ENCODE measurements at regions not wholly inside any gene's neighbourhood (a gene's known extent, or its start where the extent isn't known, plus 50 kb on each side); places are given as distances from the start of the nearest gene placed in this dataset.

DNA sequence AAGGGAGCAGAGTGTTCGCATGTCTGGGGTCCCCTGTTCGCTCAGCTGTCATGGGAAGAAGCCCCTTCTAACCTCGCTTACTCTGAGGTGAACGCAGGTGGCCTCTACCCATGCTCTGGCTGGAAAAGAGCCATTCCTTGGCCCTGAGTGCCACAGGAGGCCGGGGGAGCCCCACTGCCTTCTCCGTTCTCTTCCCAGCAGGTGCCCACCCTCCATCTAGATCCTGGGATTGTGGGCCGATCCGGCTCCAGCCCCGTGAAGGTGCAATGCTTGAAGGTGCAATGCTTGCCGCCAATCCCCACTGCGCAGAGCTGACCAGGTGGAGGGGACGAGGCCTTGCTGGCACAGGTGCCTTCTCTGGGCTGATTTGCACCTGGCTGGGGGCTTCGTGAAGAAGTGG, 95.4 kb downstream of the MRPL36 start:
- TF ChIP-seq EZH2 (IDR thresholded peaks at IDR 0.05; ENCODE audit: borderline replicate concordance, control insufficient read depth, low read depth, low read length) (no peak), POLR2A (IDR thresholded peaks at IDR 0.05; ENCODE audit: low read depth, low read length) (no peak), GABPA (IDR thresholded peaks at IDR 0.05; ENCODE audit: low read depth) (no peak), ATF7 (IDR thresholded peaks at IDR 0.05; ENCODE audit: low read depth) (no peak), KAT2A (conservative IDR thresholded peaks at IDR 0.05; ENCODE audit: control insufficient read depth, low read depth, low read length) (no peak)
- TF ChIP-seq, protein P1, sequence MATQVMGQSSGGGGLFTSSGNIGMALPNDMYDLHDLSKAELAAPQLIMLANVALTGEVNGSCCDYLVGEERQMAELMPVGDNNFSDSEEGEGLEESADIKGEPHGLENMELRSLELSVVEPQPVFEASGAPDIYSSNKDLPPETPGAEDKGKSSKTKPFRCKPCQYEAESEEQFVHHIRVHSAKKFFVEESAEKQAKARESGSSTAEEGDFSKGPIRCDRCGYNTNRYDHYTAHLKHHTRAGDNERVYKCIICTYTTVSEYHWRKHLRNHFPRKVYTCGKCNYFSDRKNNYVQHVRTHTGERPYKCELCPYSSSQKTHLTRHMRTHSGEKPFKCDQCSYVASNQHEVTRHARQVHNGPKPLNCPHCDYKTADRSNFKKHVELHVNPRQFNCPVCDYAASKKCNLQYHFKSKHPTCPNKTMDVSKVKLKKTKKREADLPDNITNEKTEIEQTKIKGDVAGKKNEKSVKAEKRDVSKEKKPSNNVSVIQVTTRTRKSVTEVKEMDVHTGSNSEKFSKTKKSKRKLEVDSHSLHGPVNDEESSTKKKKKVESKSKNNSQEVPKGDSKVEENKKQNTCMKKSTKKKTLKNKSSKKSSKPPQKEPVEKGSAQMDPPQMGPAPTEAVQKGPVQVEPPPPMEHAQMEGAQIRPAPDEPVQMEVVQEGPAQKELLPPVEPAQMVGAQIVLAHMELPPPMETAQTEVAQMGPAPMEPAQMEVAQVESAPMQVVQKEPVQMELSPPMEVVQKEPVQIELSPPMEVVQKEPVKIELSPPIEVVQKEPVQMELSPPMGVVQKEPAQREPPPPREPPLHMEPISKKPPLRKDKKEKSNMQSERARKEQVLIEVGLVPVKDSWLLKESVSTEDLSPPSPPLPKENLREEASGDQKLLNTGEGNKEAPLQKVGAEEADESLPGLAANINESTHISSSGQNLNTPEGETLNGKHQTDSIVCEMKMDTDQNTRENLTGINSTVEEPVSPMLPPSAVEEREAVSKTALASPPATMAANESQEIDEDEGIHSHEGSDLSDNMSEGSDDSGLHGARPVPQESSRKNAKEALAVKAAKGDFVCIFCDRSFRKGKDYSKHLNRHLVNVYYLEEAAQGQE (IDR thresholded peaks at IDR 0.05; ENCODE audit: low read depth, low read length), result no peak
- TF ChIP-seq, protein P2, sequence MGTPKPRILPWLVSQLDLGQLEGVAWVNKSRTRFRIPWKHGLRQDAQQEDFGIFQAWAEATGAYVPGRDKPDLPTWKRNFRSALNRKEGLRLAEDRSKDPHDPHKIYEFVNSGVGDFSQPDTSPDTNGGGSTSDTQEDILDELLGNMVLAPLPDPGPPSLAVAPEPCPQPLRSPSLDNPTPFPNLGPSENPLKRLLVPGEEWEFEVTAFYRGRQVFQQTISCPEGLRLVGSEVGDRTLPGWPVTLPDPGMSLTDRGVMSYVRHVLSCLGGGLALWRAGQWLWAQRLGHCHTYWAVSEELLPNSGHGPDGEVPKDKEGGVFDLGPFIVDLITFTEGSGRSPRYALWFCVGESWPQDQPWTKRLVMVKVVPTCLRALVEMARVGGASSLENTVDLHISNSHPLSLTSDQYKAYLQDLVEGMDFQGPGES (IDR thresholded peaks at IDR 0.05), result no peak
- TF ChIP-seq, protein P3, sequence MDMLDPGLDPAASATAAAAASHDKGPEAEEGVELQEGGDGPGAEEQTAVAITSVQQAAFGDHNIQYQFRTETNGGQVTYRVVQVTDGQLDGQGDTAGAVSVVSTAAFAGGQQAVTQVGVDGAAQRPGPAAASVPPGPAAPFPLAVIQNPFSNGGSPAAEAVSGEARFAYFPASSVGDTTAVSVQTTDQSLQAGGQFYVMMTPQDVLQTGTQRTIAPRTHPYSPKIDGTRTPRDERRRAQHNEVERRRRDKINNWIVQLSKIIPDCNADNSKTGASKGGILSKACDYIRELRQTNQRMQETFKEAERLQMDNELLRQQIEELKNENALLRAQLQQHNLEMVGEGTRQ (IDR thresholded peaks at IDR 0.05; ENCODE audit: borderline replicate concordance, low read depth, low read length), result no peak
- TF ChIP-seq, protein P4, sequence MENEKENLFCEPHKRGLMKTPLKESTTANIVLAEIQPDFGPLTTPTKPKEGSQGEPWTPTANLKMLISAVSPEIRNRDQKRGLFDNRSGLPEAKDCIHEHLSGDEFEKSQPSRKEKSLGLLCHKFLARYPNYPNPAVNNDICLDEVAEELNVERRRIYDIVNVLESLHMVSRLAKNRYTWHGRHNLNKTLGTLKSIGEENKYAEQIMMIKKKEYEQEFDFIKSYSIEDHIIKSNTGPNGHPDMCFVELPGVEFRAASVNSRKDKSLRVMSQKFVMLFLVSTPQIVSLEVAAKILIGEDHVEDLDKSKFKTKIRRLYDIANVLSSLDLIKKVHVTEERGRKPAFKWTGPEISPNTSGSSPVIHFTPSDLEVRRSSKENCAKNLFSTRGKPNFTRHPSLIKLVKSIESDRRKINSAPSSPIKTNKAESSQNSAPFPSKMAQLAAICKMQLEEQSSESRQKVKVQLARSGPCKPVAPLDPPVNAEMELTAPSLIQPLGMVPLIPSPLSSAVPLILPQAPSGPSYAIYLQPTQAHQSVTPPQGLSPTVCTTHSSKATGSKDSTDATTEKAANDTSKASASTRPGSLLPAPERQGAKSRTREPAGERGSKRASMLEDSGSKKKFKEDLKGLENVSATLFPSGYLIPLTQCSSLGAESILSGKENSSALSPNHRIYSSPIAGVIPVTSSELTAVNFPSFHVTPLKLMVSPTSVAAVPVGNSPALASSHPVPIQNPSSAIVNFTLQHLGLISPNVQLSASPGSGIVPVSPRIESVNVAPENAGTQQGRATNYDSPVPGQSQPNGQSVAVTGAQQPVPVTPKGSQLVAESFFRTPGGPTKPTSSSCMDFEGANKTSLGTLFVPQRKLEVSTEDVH (IDR thresholded peaks at IDR 0.05; ENCODE audit: low read depth, partially characterized antibody), result no peak

Data from GM12878 (cell line).